ENCODE measurements at regions not wholly inside any gene's neighbourhood (a gene's known extent, or its start where the extent isn't known, plus 50 kb on each side); places are given as distances from the start of the nearest gene placed in this dataset.
A peak's percentile ranks its signal among the peaks of the same experiment; 100 is the strongest.
"Not testable (repeated sequence)": the region's sequence is repeated elsewhere in the genome, so short reads cannot be mapped to it uniquely, and the experiment has no call there.

GRCh38 chrX:47302396-47302795, 68.0 kb upstream of the ZNF157 start:
- H3K36me3 Mint-ChIP-seq (ENCODE audit: unreplicated experiment), result no peaks in the 10 kb centered on the region
- H3K4me1 Mint-ChIP-seq (ENCODE audit: unreplicated experiment), result peaks cover under 1% of the 10 kb centered on the region
- no peak overlapping the region for H3K27ac Mint-ChIP-seq (ENCODE audit: unreplicated experiment)
- DNase-seq (ENCODE audit: extremely low spot score, unreplicated experiment), result no peak
- TF ChIP-seq CTCF (IDR thresholded peaks at IDR 0.05), result no peak
- H3K27me3 Mint-ChIP-seq (ENCODE audit: unreplicated experiment), result peaks cover 13% of the 10 kb centered on the region
- no peak overlapping the region for H3K4me3 Mint-ChIP-seq (ENCODE audit: unreplicated experiment)
- no peaks in the 10 kb centered on the region for H3K9me3 Mint-ChIP-seq (ENCODE audit: unreplicated experiment)

GRCh38 chrX:47306471-47307023, 63.8 kb upstream of the ZNF157 start:
- H3K4me1 Mint-ChIP-seq (ENCODE audit: unreplicated experiment); H3K4me3 Mint-ChIP-seq (ENCODE audit: unreplicated experiment); H3K36me3 Mint-ChIP-seq (ENCODE audit: unreplicated experiment); H3K27ac Mint-ChIP-seq (ENCODE audit: unreplicated experiment); DNase-seq (ENCODE audit: extremely low spot score, unreplicated experiment); H3K9me3 Mint-ChIP-seq (ENCODE audit: unreplicated experiment): not testable (repeated sequence)
- peaks cover 13% of the 10 kb centered on the region for H3K27me3 Mint-ChIP-seq (ENCODE audit: unreplicated experiment)

GRCh38 chrX:47311932-47312774, 58.2 kb upstream of the ZNF157 start:
- Mint-ChIP-seq H3K36me3 (ENCODE audit: unreplicated experiment) (no peaks in the 10 kb centered on the region), H3K4me1 (ENCODE audit: unreplicated experiment) (no peaks in the 10 kb centered on the region), H3K4me3 (ENCODE audit: unreplicated experiment) (no peak overlapping the region), H3K27ac (ENCODE audit: unreplicated experiment) (no peak overlapping the region), H3K9me3 (ENCODE audit: unreplicated experiment) (no peaks in the 10 kb centered on the region), H3K27me3 (ENCODE audit: unreplicated experiment) (no peaks in the 10 kb centered on the region)
- DNase-seq (ENCODE audit: extremely low spot score, unreplicated experiment), result no peak
- peak; percentile 48 for TF ChIP-seq CTCF (IDR thresholded peaks at IDR 0.05)

- TF ChIP-seq CTCF (IDR thresholded peaks at IDR 0.05), result no peak
- DNase-seq (ENCODE audit: extremely low spot score, unreplicated experiment), result no peak
- H3K27me3 Mint-ChIP-seq (ENCODE audit: unreplicated experiment), result no peaks in the 10 kb centered on the region
- no peak overlapping the region for H3K4me3 Mint-ChIP-seq (ENCODE audit: unreplicated experiment)
- H3K9me3 Mint-ChIP-seq (ENCODE audit: unreplicated experiment), result no peaks in the 10 kb centered on the region
- H3K27ac Mint-ChIP-seq (ENCODE audit: unreplicated experiment), result no peak overlapping the region
- no peaks in the 10 kb centered on the region for H3K36me3 Mint-ChIP-seq (ENCODE audit: unreplicated experiment)
- H3K4me1 Mint-ChIP-seq (ENCODE audit: unreplicated experiment), result no peaks in the 10 kb centered on the region
Observed at GRCh38 chrX:47313056-47313455, 57.3 kb upstream of the ZNF157 start.

GRCh38 chrX:47316276-47317025, 53.9 kb upstream of the ZNF157 start:
- TF ChIP-seq CTCF (IDR thresholded peaks at IDR 0.05), result no peak
- Mint-ChIP-seq H3K27ac (ENCODE audit: unreplicated experiment) (no peak overlapping the region), H3K9me3 (ENCODE audit: unreplicated experiment) (no peaks in the 10 kb centered on the region), H3K4me3 (ENCODE audit: unreplicated experiment) (peak overlapping the region; percentile 35), H3K27me3 (ENCODE audit: unreplicated experiment) (no peaks in the 10 kb centered on the region), H3K4me1 (ENCODE audit: unreplicated experiment) (no peaks in the 10 kb centered on the region), H3K36me3 (ENCODE audit: unreplicated experiment) (no peaks in the 10 kb centered on the region)
- DNase-seq (ENCODE audit: extremely low spot score, unreplicated experiment), result no peak

Data from osteocyte (in vitro differentiated cells).